B cell (primary cell): ENCODE measurements at regions not wholly inside any gene's neighbourhood (a gene's known extent, or its start where the extent isn't known, plus 50 kb on each side); places are given as distances from the start of the nearest gene placed in this dataset.

Experiments
- ATAC-seq: fragments of 200-7000 bp; cut with Tn5 transposase; one replicate; pipeline ENCODE4 v1.10.0; 2021; ENCODE audit warnings: low read depth, mild to moderate bottlenecking, moderate number of reproducible peaks, moderate library complexity
- CTCF ChIA-PET: fragments of 350-600 bp; sonication (Branson Sonifier 250); formaldehyde crosslinking; loops from one replicate; lab custom pipeline; 2021; ENCODE audit warnings: antibody characterized with exemption, inconsistent platforms; lab: Charles Lee
- POLR2A ChIA-PET: fragments of 350-600 bp; sonication (Branson Sonifier 250); formaldehyde crosslinking; loops from one replicate; lab custom pipeline; 2021; ENCODE audit warnings: antibody characterized with exemption; lab: Charles Lee
- DNase-seq: peaks from one replicate; pipeline ENCODE4 v3.0.0; 2013
- H2AFZ ChIP-seq: 2 replicates; pipeline ENCODE4 v1.6.1; 2012; ENCODE audit warnings: mild to moderate bottlenecking, low read depth, low read length; ENCODE audit not compliant: insufficient read depth, poor library complexity, severe bottlenecking
- H3K27ac ChIP-seq, 2 donors: 1 replicate in 1 of 2; 2 replicates in 1 of 2; pipeline ENCODE4 v1.5.1; 2012 to 2013; ENCODE audit warnings: low read length in 2 of 2, mild to moderate bottlenecking in 2 of 2, moderate library complexity in 1 of 2
- H3K27me3 ChIP-seq, 4 experiments: fragments of 200-600 bp in 1 of 4; sonication (generic) in 1 of 4; replicated peaks in 1 of 4; 1 replicate in 2 of 4; 2 replicates in 2 of 4; pipeline versions ENCODE4 v1.6.1 to v1.7.0; 2013 to 2016; ENCODE audit warnings: low read length in 3 of 4, mild to moderate bottlenecking in 2 of 4, mixed read lengths in 1 of 4, moderate library complexity in 1 of 4; ENCODE audit not compliant: insufficient read depth in 4 of 4, control insufficient read depth in 3 of 4; ENCODE audit errors: control extremely low read depth in 1 of 4
- H3K36me3 ChIP-seq, 2 experiments: replicated peaks in 1 of 2; 1 replicate in 1 of 2; 2 replicates in 1 of 2; pipeline versions ENCODE4 v1.6.1 to v1.7.1; 2013; ENCODE audit warnings: low read length in 1 of 2; ENCODE audit not compliant: insufficient read depth in 2 of 2, control insufficient read depth in 1 of 2; ENCODE audit errors: control extremely low read depth in 1 of 2, extremely low read depth in 1 of 2
- H3K4me1 ChIP-seq, 2 donors: fragments of 200-600 bp in 1 of 2; sonication (generic) in 1 of 2; 1 replicate in 1 of 2; 2 replicates in 1 of 2; pipeline versions ENCODE4 v1.5.1 to v1.6.1; 2013 to 2017; ENCODE audit warnings: low read length in 2 of 2; ENCODE audit not compliant: control insufficient read depth in 2 of 2, insufficient read depth in 2 of 2
- H3K4me2 ChIP-seq: replicated peaks from 2 replicates; pipeline ENCODE3; 2012; ENCODE audit warnings: mild to moderate bottlenecking, low read depth, low read length; ENCODE audit not compliant: poor library complexity, severe bottlenecking
- H3K4me3 ChIP-seq, 5 experiments: fragments of 200-600 bp in 1 of 5; sonication (generic) in 1 of 5; 1 replicate in 3 of 5; 2 replicates in 2 of 5; pipeline versions ENCODE4 v1.5.1 to v1.7.0; 2011 to 2016; ENCODE audit warnings: low read length in 4 of 5, mild to moderate bottlenecking in 4 of 5, low read depth in 2 of 5, control low read depth in 1 of 5, moderate library complexity in 1 of 5; ENCODE audit not compliant: insufficient read depth in 1 of 5; ENCODE audit errors: control extremely low read depth in 1 of 5, extremely low read depth in 1 of 5
- H3K79me2 ChIP-seq: fragments of 200-600 bp; sonication (generic); one replicate; pipeline ENCODE4 v1.6.0; 2016; ENCODE audit warnings: low read length; ENCODE audit not compliant: control insufficient read depth, insufficient read depth
- H3K9ac ChIP-seq: fragments of 200-600 bp; sonication (generic); 2 replicates; pipeline ENCODE4 v1.6.1; 2017; ENCODE audit warnings: mild to moderate bottlenecking, low read length, moderate library complexity
- H3K9me3 ChIP-seq, 3 donors: one replicate each; pipeline versions ENCODE4 v1.6.1 to v1.7.1; 2013; ENCODE audit warnings: low read length in 2 of 3; ENCODE audit not compliant: control insufficient read depth in 2 of 3, insufficient read depth in 1 of 3; ENCODE audit errors: control extremely low read depth in 1 of 3
- H4K20me1 ChIP-seq: 2 replicates; pipeline ENCODE4 v1.6.0; 2012; ENCODE audit warnings: mild to moderate bottlenecking, low read length; ENCODE audit not compliant: insufficient read depth, control insufficient read depth, poor library complexity, severe bottlenecking
- H3K27ac Mint-ChIP-seq: one replicate; pipeline ENCODE4 v1.8.0; 2021; ENCODE audit warnings: mixed read lengths
- H3K27me3 Mint-ChIP-seq: one replicate; pipeline ENCODE4 v1.8.0; 2021; ENCODE audit warnings: mixed read lengths
- H3K4me1 Mint-ChIP-seq: one replicate; pipeline ENCODE4 v1.8.0; 2021; ENCODE audit warnings: mixed read lengths
- H3K4me3 Mint-ChIP-seq: one replicate; pipeline ENCODE4 v1.8.0; 2021; ENCODE audit warnings: mixed read lengths
- H3K9me3 Mint-ChIP-seq: one replicate; pipeline ENCODE4 v1.8.0; 2022; ENCODE audit warnings: mixed read lengths; ENCODE audit not compliant: insufficient read depth
- EZH2 ChIP-seq: IDR thresholded peaks from 2 replicates; pipeline ENCODE4 v1.6.1; 2012; ENCODE audit warnings: borderline replicate concordance, low read depth, mild to moderate bottlenecking, moderate library complexity, low read length; ENCODE audit not compliant: insufficient read depth, poor library complexity, severe bottlenecking
- WGBS: methylation state at CpG from one replicate; pipeline ENCODE4 v1.1.5; 2013; ENCODE audit warnings: missing lambda C conversion rate; ENCODE audit not compliant: insufficient coverage; 5-methylcytosine and 5-hydroxymethylcytosine counted together
- intact Hi-C: fragments of 100-400 bp; cut with micrococcal nuclease; formaldehyde crosslinking; loops from one replicate; pipeline ENCODE4 v1.10.0; 2022
- TF ChIP-seq, protein P1 (sequence below): fragments of 200-600 bp; IDR thresholded peaks from one replicate; pipeline ENCODE4 v1.8.0; 2022; ENCODE audit warnings: antibody characterized with exemption, mild to moderate bottlenecking

DNA sequence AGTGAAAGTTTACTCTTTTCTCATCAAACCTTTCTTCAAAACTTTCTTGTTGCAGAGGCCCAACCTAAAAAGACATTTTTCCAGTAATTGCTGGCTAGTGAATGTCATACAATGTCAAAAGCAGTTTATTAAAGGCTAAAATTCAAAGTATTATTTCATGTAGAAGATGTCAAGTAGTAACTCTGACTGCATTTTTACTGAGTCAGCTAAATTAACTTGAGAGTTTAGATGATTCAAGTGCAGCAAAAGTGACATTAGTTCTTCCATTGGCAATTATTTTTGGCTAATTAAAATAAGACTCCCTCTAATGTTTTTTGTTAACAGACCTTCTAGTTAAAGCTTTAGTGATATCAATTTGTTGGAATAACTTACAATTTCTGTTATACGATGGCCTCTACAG, 1438.5 kb downstream of the GRIK2 start:
- DNase-seq = no peak
- Histone ChIP-seq H3K27me3 (no peaks in the 10 kb centered on the region), H2AFZ (no peak overlapping the region), H3K4me1 (no peaks in the 10 kb centered on the region), H3K9ac (no peak overlapping the region), H3K9me3 (peaks cover 0 to 2% (median 0%) of the 10 kb centered on the region in 3 donors), H3K4me3 (no peak overlapping the region), H3K27ac (no peak overlapping the region), H3K4me2 (no peak overlapping the region), H4K20me1 (no peaks in the 10 kb centered on the region), H3K79me2 (no peaks in the 10 kb centered on the region), H3K36me3 (no peaks in the 10 kb centered on the region)
- Mint-ChIP-seq H3K4me3 (no peak overlapping the region), H3K4me1 (no peaks in the 10 kb centered on the region), H3K27ac (no peak overlapping the region), H3K9me3 (no peaks in the 10 kb centered on the region), H3K27me3 (no peaks in the 10 kb centered on the region)
- intact Hi-C loops = no loop called here
- ChIA-PET CTCF (no interaction called here), POLR2A (no interaction called here)
- ATAC-seq = no peak
- WGBS = no CpG with 5 or more reads among the region's 1 CpG
- no peak for TF ChIP-seq EZH2
- TF ChIP-seq, protein P1, sequence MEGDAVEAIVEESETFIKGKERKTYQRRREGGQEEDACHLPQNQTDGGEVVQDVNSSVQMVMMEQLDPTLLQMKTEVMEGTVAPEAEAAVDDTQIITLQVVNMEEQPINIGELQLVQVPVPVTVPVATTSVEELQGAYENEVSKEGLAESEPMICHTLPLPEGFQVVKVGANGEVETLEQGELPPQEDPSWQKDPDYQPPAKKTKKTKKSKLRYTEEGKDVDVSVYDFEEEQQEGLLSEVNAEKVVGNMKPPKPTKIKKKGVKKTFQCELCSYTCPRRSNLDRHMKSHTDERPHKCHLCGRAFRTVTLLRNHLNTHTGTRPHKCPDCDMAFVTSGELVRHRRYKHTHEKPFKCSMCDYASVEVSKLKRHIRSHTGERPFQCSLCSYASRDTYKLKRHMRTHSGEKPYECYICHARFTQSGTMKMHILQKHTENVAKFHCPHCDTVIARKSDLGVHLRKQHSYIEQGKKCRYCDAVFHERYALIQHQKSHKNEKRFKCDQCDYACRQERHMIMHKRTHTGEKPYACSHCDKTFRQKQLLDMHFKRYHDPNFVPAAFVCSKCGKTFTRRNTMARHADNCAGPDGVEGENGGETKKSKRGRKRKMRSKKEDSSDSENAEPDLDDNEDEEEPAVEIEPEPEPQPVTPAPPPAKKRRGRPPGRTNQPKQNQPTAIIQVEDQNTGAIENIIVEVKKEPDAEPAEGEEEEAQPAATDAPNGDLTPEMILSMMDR = no peak

DNA sequence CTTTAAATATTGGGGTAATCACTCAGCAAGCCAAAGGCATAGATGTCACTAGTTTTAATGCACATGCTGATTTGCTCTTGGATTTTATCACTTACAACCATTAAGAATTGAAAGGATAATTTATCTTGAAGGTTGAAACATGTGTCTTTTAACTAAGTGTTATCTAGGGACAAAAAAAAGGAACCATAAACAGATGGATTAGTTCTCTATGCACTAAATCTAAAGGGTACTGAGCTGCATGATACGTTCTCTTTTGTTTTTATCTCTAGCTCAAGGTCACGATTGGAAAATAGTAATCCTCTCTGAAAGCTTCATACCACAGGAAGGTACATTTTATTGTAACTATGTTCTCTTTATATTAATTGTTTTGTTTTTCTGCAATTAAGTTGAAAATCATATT, 1426.6 kb downstream of the GRIK2 start:
- no peaks in the 10 kb centered on the region for H3K4me1 Mint-ChIP-seq
- DNase-seq (no peak), ATAC-seq (no peak)
- no peaks in the 10 kb centered on the region for H3K9me3 ChIP-seq
- no peaks in the 10 kb centered on the region for H3K27me3 ChIP-seq
- H3K9me3 Mint-ChIP-seq = no peaks in the 10 kb centered on the region
- ChIA-PET POLR2A (no interaction called here), CTCF (no interaction called here)
- no peak overlapping the region for H3K9ac ChIP-seq
- H4K20me1 ChIP-seq = no peaks in the 10 kb centered on the region
- H3K27me3 Mint-ChIP-seq = no peaks in the 10 kb centered on the region
- no peak for TF ChIP-seq EZH2
- TF ChIP-seq, protein P1 = no peak
- H3K36me3 ChIP-seq = no peaks in the 10 kb centered on the region
- no peak overlapping the region for H3K27ac ChIP-seq
- no peak overlapping the region for H3K4me2 ChIP-seq
- no peaks in the 10 kb centered on the region for H3K79me2 ChIP-seq
- no peak overlapping the region for H3K4me3 Mint-ChIP-seq
- no peaks in the 10 kb centered on the region for H3K4me1 ChIP-seq
- H2AFZ ChIP-seq = no peak overlapping the region
- intact Hi-C loops = no loop called here
- H3K4me3 ChIP-seq = no peak overlapping the region
- WGBS = no CpG with 5 or more reads among the region's 2 CpGs
- H3K27ac Mint-ChIP-seq = no peak overlapping the region
